HEK293 (cell line): ENCODE measurements at regions not wholly inside any gene's neighbourhood (a gene's known extent, or its start where the extent isn't known, plus 50 kb on each side); places are given as distances from the start of the nearest gene placed in this dataset.
A peak's percentile ranks its signal among the peaks of the same experiment; 100 is the strongest.

Source experiments
- CTCF ChIA-PET: fragments of 350-600 bp; formaldehyde crosslinking; extraction: SDS; loops from one replicate; lab custom pipeline; 2021; ENCODE audit warnings: antibody characterized with exemption; lab: Yijun Ruan, JAX
- POLR2A ChIA-PET: fragments of 300-600 bp; formaldehyde crosslinking; extraction: SDS; loops from one replicate; lab custom pipeline; 2020; ENCODE audit warnings: antibody characterized with exemption, inconsistent platforms; lab: Yijun Ruan, JAX
- H3K27ac ChIP-seq: fragments of 200-500 bp; sonication (Bioruptor generic); 2 replicates; pipeline ENCODE4 v1.5.1; 2014; ENCODE audit warnings: low read depth, low read length, control low read depth, inconsistent platforms; ENCODE audit errors: extremely low read depth
- H3K36me3 ChIP-seq, 2 experiments: fragments of 200-500 bp in 1 of 2; sonication (Bioruptor generic) in 1 of 2; 1 replicate in 1 of 2; 2 replicates in 1 of 2; pipeline ENCODE4 v1.5.1; 2014 to 2017; ENCODE audit warnings: inconsistent platforms in 2 of 2, low read length in 2 of 2; ENCODE audit not compliant: control insufficient read depth in 2 of 2, insufficient read depth in 1 of 2
- H3K4me1 ChIP-seq: fragments of 200-500 bp; sonication (Bioruptor generic); 2 replicates; pipeline ENCODE4 v1.5.1; 2014; ENCODE audit warnings: mild to moderate bottlenecking, low read length, inconsistent platforms; ENCODE audit not compliant: control insufficient read depth, insufficient read depth
- H3K4me3 ChIP-seq: 2 replicates; pipeline ENCODE4 v1.5.1; 2011; ENCODE audit warnings: low read depth, mild to moderate bottlenecking, control low read depth, low read length, moderate library complexity
- H3K9me3 ChIP-seq: fragments of 200-500 bp; sonication (Bioruptor generic); 2 replicates; pipeline ENCODE4 v1.5.1; 2014; ENCODE audit warnings: low read depth, low read length, inconsistent platforms; ENCODE audit not compliant: control insufficient read depth, insufficient read depth
- EGR2 ChIP-seq: fragments of 450-650 bp; formaldehyde crosslinking; IDR thresholded peaks from 2 replicates; pipeline ENCODE4 v1.5.1; 2016; ENCODE audit warnings: low read depth, missing biosample characterization, missing genetic modification characterization
- GLI4 ChIP-seq: fragments of 450-650 bp; formaldehyde crosslinking; IDR thresholded peaks from 2 replicates; pipeline ENCODE4 v1.5.1; 2016; ENCODE audit warnings: missing biosample characterization, missing genetic modification characterization
- PRDM1 ChIP-seq: fragments of 450-650 bp; formaldehyde crosslinking; IDR thresholded peaks from 2 replicates; pipeline ENCODE4; 2016; ENCODE audit warnings: missing biosample characterization, missing genetic modification characterization
- SETDB1 ChIP-seq: IDR thresholded peaks from one replicate; pipeline ENCODE4 v1.6.1; 2017; ENCODE audit warnings: mild to moderate bottlenecking, low read length, moderate library complexity, mixed read lengths; ENCODE audit not compliant: insufficient read length
- ZBTB6 ChIP-seq: fragments of 450-650 bp; formaldehyde crosslinking; IDR thresholded peaks from 2 replicates; pipeline ENCODE4 v1.5.1; 2017; ENCODE audit warnings: missing biosample characterization, missing genetic modification characterization
- ZFP37 ChIP-seq: fragments of 450-650 bp; formaldehyde crosslinking; IDR thresholded peaks from 2 replicates; pipeline ENCODE4 v1.5.1; 2016; ENCODE audit warnings: missing biosample characterization, missing genetic modification characterization
- ZIC2 ChIP-seq: fragments of 450-650 bp; formaldehyde crosslinking; IDR thresholded peaks from 2 replicates; pipeline ENCODE4 v1.5.1; 2016; ENCODE audit warnings: missing biosample characterization, missing genetic modification characterization
- ZNF132 ChIP-seq: fragments of 450-650 bp; formaldehyde crosslinking; IDR thresholded peaks from 2 replicates; pipeline ENCODE4 v1.5.1; 2017; ENCODE audit warnings: missing biosample characterization, missing genetic modification characterization, borderline replicate concordance
- ZNF148 ChIP-seq: fragments of 450-650 bp; formaldehyde crosslinking; IDR thresholded peaks from 2 replicates; pipeline ENCODE4 v1.5.0; 2017; ENCODE audit warnings: missing biosample characterization, missing genetic modification characterization, borderline replicate concordance
- ZNF596 ChIP-seq: fragments of 450-650 bp; IDR thresholded peaks from 2 replicates; pipeline ENCODE4 v1.5.0; 2018; ENCODE audit warnings: missing biosample characterization, mild to moderate bottlenecking, missing genetic modification characterization, moderate library complexity
- ZNF624 ChIP-seq: fragments of 450-650 bp; formaldehyde crosslinking; IDR thresholded peaks from 2 replicates; pipeline ENCODE4 v1.5.1; 2017; ENCODE audit warnings: missing biosample characterization, missing genetic modification characterization
- ZNF629 ChIP-seq: fragments of 450-650 bp; formaldehyde crosslinking; IDR thresholded peaks from 2 replicates; pipeline ENCODE4 v1.5.1; 2017; ENCODE audit warnings: missing biosample characterization, missing genetic modification characterization
- ZNF654 ChIP-seq: fragments of 450-650 bp; formaldehyde crosslinking; IDR thresholded peaks from 2 replicates; pipeline ENCODE4 v1.5.1; 2016; ENCODE audit warnings: low read depth, missing biosample characterization, missing genetic modification characterization
- ZNF692 ChIP-seq: fragments of 450-650 bp; formaldehyde crosslinking; IDR thresholded peaks from 2 replicates; pipeline ENCODE4 v1.5.1; 2016; ENCODE audit warnings: missing biosample characterization, missing genetic modification characterization
- ZNF768 ChIP-seq: fragments of 450-650 bp; formaldehyde crosslinking; IDR thresholded peaks from 2 replicates; pipeline ENCODE4 v1.5.1; 2018; ENCODE audit warnings: missing biosample characterization, mild to moderate bottlenecking, missing genetic modification characterization
- ZXDB ChIP-seq: fragments of 450-650 bp; formaldehyde crosslinking; IDR thresholded peaks from 2 replicates; pipeline ENCODE4 v1.5.1; 2016; ENCODE audit warnings: missing biosample characterization, missing genetic modification characterization

- POLR2A ChIA-PET = no interaction called here
- H3K9me3 ChIP-seq = no peaks in the 10 kb centered on the region
- no peak overlapping the region for H3K4me3 ChIP-seq
- no peak overlapping the region for H3K27ac ChIP-seq
- H3K36me3 ChIP-seq = no peaks in the 10 kb centered on the region
- peaks cover 4% of the 10 kb centered on the region; the same call in 1 of the 2 replicates for H3K4me1 ChIP-seq
- CTCF ChIA-PET = interaction anchor here (0.6 to 1.0 kb wide), 4 partner anchors 16 to 227 kb away, joined by 3 to 4 read pairs (median 3); no protein-coding TSS in a partner anchor
- TF ChIP-seq ZBTB6 = peak; percentile 29; the same call in 1 of the 2 replicates
- 0 out of 2 replicates have a peak, but pooled peaks have one; percentile 39 for TF ChIP-seq GLI4 (tag by site-specific recombination)
- no peak for TF ChIP-seq ZNF596 (tag by site-specific recombination)
- TF ChIP-seq ZIC2 (tag by site-specific recombination) = peak; percentile 25
Observed at GRCh38 chr17:79160980-79161636, 86.5 kb downstream of the ENGASE start.

- H3K27ac ChIP-seq = no peak overlapping the region
- H3K9me3 ChIP-seq = no peaks in the 10 kb centered on the region
- TF ChIP-seq PRDM1 (tag by site-specific recombination) (no peak), SETDB1 (no peak), ZNF132 (tag by site-specific recombination) (no peak), ZFP37 (tag by site-specific recombination) (no peak), ZNF654 (tag by site-specific recombination) (no peak)
- peaks cover 4% of the 10 kb centered on the region; the same call in 1 of the 2 replicates for H3K4me1 ChIP-seq
- ChIA-PET CTCF (interaction anchor here (0.9 to 1.0 kb wide), 2 partner anchors 35 to 232 kb away, joined by 3 read pairs; no protein-coding TSS in a partner anchor), POLR2A (interaction anchor here (0.5 kb wide), 1 partner anchor 57 kb away, joined by 4 read pairs; no protein-coding TSS in a partner anchor)
- H3K4me3 ChIP-seq = no peak overlapping the region
- H3K36me3 ChIP-seq = no peaks in the 10 kb centered on the region
Observed at GRCh38 chr17:79159926-79160325, 85.3 kb downstream of the ENGASE start.

GRCh38 chr17:79159471-79159870 lies 84.8 kb downstream of the ENGASE start:
- H3K9me3 ChIP-seq = no peaks in the 10 kb centered on the region
- no peak overlapping the region for H3K27ac ChIP-seq
- H3K36me3 ChIP-seq = no peaks in the 10 kb centered on the region
- peaks cover 4% of the 10 kb centered on the region; the same call in 1 of the 2 replicates for H3K4me1 ChIP-seq
- ChIA-PET CTCF (interaction anchor here (0.6 to 1.0 kb wide), 3 partner anchors 34 to 942 kb away, joined by 3 read pairs; no protein-coding TSS in a partner anchor), POLR2A (no interaction called here)
- TF ChIP-seq ZXDB (tag by site-specific recombination) = no peak
- TF ChIP-seq ZNF148 (tag by site-specific recombination) = no peak
- TF ChIP-seq ZNF629 (tag by site-specific recombination) = no peak
- TF ChIP-seq ZNF624 (tag by site-specific recombination) = no peak
- TF ChIP-seq ZNF768 (tag by site-specific recombination) = no peak
- no peak for TF ChIP-seq ZNF692
- 0 out of 2 replicates have a peak, but pooled peaks have one; percentile 26 for TF ChIP-seq EGR2 (tag by site-specific recombination)
- no peak overlapping the region for H3K4me3 ChIP-seq
